ENCODE measurements at regions not wholly inside any gene's neighbourhood (a gene's known extent, or its start where the extent isn't known, plus 50 kb on each side); places are given as distances from the start of the nearest gene placed in this dataset.

- Histone ChIP-seq H3K9me3 (replicated peaks in 1 of 2; ENCODE audit: control insufficient read depth in 1 of 2, insufficient read depth in 1 of 2, low read length in 2 of 2) (no peaks in the 10 kb centered on the region), H2AFZ (ENCODE audit: insufficient read depth, low read depth, low read length, poor library complexity, severe bottlenecking) (no peak overlapping the region), H3K4me2 (replicated peaks; ENCODE audit: extremely low read depth, low read length, poor library complexity, severe bottlenecking) (peak overlapping the region; percentile 43), H3K9ac (ENCODE audit: insufficient read depth, low read length, poor library complexity, severe bottlenecking) (no peak overlapping the region), H4K20me1 (ENCODE audit: insufficient read depth, low read length) (no peaks in the 10 kb centered on the region), H3K36me3 (replicated peaks in 1 of 2; ENCODE audit: control insufficient read depth in 1 of 2, insufficient read depth in 2 of 2, low read length in 2 of 2) (no peaks in the 10 kb centered on the region), H3K79me2 (ENCODE audit: insufficient read depth, low read length) (no peaks in the 10 kb centered on the region), H3K27ac (ENCODE audit: low read depth in 1 of 2, low read length in 2 of 2) (no peak overlapping the region), H3K27me3 (ENCODE audit: control insufficient read depth in 2 of 2, insufficient read depth in 2 of 2, low read length in 2 of 2) (no peaks in the 10 kb centered on the region), H3K4me1 (ENCODE audit: control insufficient read depth in 1 of 2, insufficient read depth in 2 of 2, low read length in 2 of 2) (peaks cover 26 to 27% of the 10 kb centered on the region in 2 donors), H3K4me3 (replicated peaks in 1 of 3; ENCODE audit: low read depth in 2 of 3, low read length in 3 of 3) (peak overlapping the region in 1 of 3 experiments; percentile 37)
- H3K27ac Mint-ChIP-seq = peak overlapping the region; percentile 18 to 92 (median 37)
- peaks cover 2 to 3% (median 2%) of the 10 kb centered on the region in 3 donors for H3K27me3 Mint-ChIP-seq (ENCODE audit: low read depth in 3 of 3)
- no peak for TF ChIP-seq CTCF (IDR thresholded peaks at IDR 0.05)
- H3K4me3 Mint-ChIP-seq = peak overlapping the region in 1 of 2 donors; percentile 73
- 56% methylated on average over 3 of the region's 6 CpGs for WGBS (ENCODE audit: insufficient coverage)
- DNase-seq = peak in 2 of 3 donors; percentile 12 to 21
- peaks cover 33% of the 10 kb centered on the region for H3K4me1 Mint-ChIP-seq
- peaks cover 0 to 1% of the 10 kb centered on the region in 2 donors for H3K36me3 Mint-ChIP-seq
- intact Hi-C loops (cut with micrococcal nuclease) = loop anchor here in 1 of 2 donors (10.0 kb wide), 1 partner anchor 414 kb away; no protein-coding TSS in a partner anchor
- H3K9me3 Mint-ChIP-seq = peaks cover 0 to 9% (median 0%) of the 10 kb centered on the region in 7 donors
Observed at GRCh38 chr13:80469105-80469852, 128.4 kb upstream of the SPRY2 start.

- H3K27ac ChIP-seq (ENCODE audit: low read depth in 1 of 2, low read length in 2 of 2) = no peak overlapping the region
- WGBS (ENCODE audit: insufficient coverage) = no CpG with 5 or more reads among the region's 2 CpGs
- no peak overlapping the region for H3K4me3 ChIP-seq (replicated peaks in 1 of 3; ENCODE audit: low read depth in 2 of 3, low read length in 3 of 3)
- Mint-ChIP-seq H3K27me3 (ENCODE audit: low read depth in 3 of 3) (peaks cover under 1 to 5% (median 2%) of the 10 kb centered on the region in 3 donors), H3K4me3 (no peak overlapping the region), H3K4me1 (peaks cover 26% of the 10 kb centered on the region), H3K9me3 (peaks cover 0 to 8% (median 0%) of the 10 kb centered on the region in 7 donors), H3K27ac (no peak overlapping the region), H3K36me3 (no peaks in the 10 kb centered on the region)
- H2AFZ ChIP-seq (ENCODE audit: insufficient read depth, low read depth, low read length, poor library complexity, severe bottlenecking) = no peak overlapping the region
- no peaks in the 10 kb centered on the region for H4K20me1 ChIP-seq (ENCODE audit: insufficient read depth, low read length)
- no peak overlapping the region for H3K9ac ChIP-seq (ENCODE audit: insufficient read depth, low read length, poor library complexity, severe bottlenecking)
- H3K4me1 ChIP-seq (ENCODE audit: control insufficient read depth in 1 of 2, insufficient read depth in 2 of 2, low read length in 2 of 2) = peaks cover 25 to 36% of the 10 kb centered on the region in 2 donors
- TF ChIP-seq CTCF (IDR thresholded peaks at IDR 0.05) = no peak
- H3K27me3 ChIP-seq (ENCODE audit: control insufficient read depth in 2 of 2, insufficient read depth in 2 of 2, low read length in 2 of 2) = no peaks in the 10 kb centered on the region
- H3K9me3 ChIP-seq (replicated peaks in 1 of 2; ENCODE audit: control insufficient read depth in 1 of 2, insufficient read depth in 1 of 2, low read length in 2 of 2) = no peaks in the 10 kb centered on the region
- H3K79me2 ChIP-seq (ENCODE audit: insufficient read depth, low read length) = no peaks in the 10 kb centered on the region
- no peak overlapping the region for H3K4me2 ChIP-seq (replicated peaks; ENCODE audit: extremely low read depth, low read length, poor library complexity, severe bottlenecking)
- intact Hi-C loops (cut with micrococcal nuclease) = loop anchor here in 1 of 2 donors (10.0 kb wide), 1 partner anchor 411 kb away; no protein-coding TSS in a partner anchor
- DNase-seq = no peak
- H3K36me3 ChIP-seq (replicated peaks in 1 of 2; ENCODE audit: control insufficient read depth in 1 of 2, insufficient read depth in 2 of 2, low read length in 2 of 2) = no peaks in the 10 kb centered on the region
Observed at GRCh38 chr13:80465321-80465720, 124.4 kb upstream of the SPRY2 start.

Data from CD14-positive monocyte (primary cell).